NCI-H524 treated with DMSO at 0.1 percent for 48 hours (cell line): ENCODE measurements at regions not wholly inside any gene's neighbourhood (a gene's known extent, or its start where the extent isn't known, plus 50 kb on each side); places are given as distances from the start of the nearest gene placed in this dataset.
"Not testable (repeated sequence)": the region's sequence is repeated elsewhere in the genome, so short reads cannot be mapped to it uniquely, and the experiment has no call there.

Experiments
- DNase-seq: peaks from one replicate; lab custom pipeline; 2025; lab: John Stamatoyannopoulos, UW

DNA sequence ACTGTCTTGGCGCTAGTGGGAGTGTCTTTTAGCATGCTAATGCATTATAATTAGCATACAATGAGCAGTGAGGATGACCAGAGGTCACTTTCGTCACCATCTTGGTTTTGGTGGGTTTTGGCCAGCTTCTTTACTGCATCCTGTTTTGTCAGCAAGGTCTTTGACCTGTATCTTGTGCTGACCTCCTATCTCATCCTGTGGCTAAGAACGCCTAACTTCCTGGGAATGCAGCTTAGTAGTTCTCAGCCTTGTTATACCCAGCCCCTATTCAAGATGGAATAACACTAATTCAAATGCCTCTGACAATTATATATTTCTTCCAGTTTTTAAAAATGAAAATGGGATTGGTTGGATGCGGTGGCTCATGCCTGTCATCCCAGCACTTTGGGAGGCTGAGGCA, 92.0 kb upstream of the TMTC4 start:
- not testable (repeated sequence) for DNase-seq

- no peak for DNase-seq
Measured at GRCh38 chr13:100764937-100765336, 90.3 kb upstream of the TMTC4 start.

- not testable (repeated sequence) for DNase-seq
Measured at GRCh38 chr13:100762126-100762525, 87.5 kb upstream of the TMTC4 start.

GRCh38 chr13:100755891-100756290, 81.3 kb upstream of the TMTC4 start:
- DNase-seq, result no peak

- DNase-seq, result no peak
Measured at GRCh38 chr13:100754459-100754858, 79.9 kb upstream of the TMTC4 start.

DNA sequence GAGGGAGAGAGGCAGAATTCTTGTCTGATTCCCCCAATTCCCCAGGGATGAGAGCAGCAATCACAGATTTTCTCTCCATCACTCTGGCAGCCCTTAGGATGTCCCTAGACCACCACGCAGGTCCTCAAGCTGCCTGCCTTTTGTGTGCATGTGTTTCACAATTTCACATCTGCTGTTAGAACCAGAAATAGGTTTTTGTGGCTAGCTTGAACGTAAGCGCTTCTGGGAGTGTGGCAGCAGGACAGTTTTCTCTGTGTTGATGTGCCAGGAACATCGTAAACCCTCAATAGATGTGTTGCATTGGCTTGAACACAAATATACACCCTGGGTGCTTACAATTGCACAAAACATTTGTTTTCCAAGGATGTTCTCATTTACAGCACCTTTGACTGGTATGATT, 78.8 kb upstream of the TMTC4 start:
- DNase-seq, result no peak

- no peak for DNase-seq
Measured at GRCh38 chr13:100751826-100752225, 77.2 kb upstream of the TMTC4 start.

- DNase-seq, result no peak
Measured at GRCh38 chr13:100746953-100747683, 72.5 kb upstream of the TMTC4 start.

DNA sequence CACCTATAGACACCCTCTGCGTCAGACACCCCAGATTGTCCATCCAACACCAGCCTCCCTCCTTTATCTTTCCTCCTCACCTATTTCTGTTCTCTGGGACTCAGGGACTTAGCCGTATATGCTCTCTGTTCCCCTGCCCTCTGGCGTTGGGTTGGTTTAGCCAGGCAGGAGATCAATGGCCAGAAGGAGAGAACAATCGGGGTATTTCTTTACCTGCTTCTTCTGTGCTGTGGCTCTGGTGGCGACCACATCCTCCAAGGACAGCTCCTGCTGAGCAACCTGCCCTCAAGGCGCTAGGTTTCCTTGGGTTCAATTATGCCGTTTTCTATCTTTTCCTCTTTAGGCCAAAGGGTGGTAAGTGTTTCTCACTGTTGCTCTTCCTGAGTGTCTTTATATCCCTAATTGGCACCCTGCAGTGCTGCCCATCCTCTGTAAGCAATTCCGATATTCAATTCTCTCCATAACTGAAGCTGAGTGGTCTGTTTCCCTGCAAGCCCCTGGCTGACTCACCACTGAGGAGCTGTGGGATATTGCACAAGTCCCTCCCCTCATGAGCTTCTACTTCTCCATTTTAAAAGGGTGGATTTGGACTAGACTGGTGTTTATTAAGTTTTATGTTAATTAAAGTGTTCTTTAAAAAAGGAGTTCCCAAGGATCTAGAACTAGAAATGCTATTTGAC, 63.7 kb upstream of the TMTC4 start:
- no peak for DNase-seq

GRCh38 chr13:100735494-100735893, 60.9 kb upstream of the TMTC4 start:
- no peak for DNase-seq

GRCh38 chr13:100734194-100734720, 59.7 kb upstream of the TMTC4 start:
- DNase-seq, result no peak

- DNase-seq, result no peak
Measured at GRCh38 chr13:100733261-100733660, 58.7 kb upstream of the TMTC4 start.

- DNase-seq, result no peak
Measured at GRCh38 chr13:100728201-100728600, 53.6 kb upstream of the TMTC4 start.

- no peak for DNase-seq
Measured at GRCh38 chr13:100725472-100725871, 50.9 kb upstream of the TMTC4 start.

DNA sequence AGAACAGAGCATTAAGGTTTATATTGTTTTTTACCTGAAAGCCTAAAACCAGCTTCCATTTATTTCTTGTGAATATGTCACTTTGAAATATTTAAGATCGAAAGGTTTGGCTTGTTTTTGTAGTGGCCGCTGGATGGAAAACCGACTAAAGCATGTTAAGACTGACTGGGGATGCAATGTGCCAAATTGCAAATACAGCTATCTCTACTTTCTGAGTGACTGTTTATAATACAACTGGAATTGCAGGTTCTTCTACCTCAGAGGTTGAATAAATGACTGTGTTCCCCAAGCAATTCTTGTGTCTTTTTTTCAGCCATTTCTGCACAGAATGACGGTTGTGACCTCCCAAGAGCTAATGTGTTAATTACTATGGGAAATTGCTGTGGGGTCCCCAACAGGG, 50.0 kb upstream of the TMTC4 start:
- no peak for DNase-seq
